ENCODE measurements at regions not wholly inside any gene's neighbourhood (a gene's known extent, or its start where the extent isn't known, plus 50 kb on each side); places are given as distances from the start of the nearest gene placed in this dataset.

GRCh38 chr1:177779166-177779965 is 190.5 kb downstream of the SEC16B start:
- TF ChIP-seq CTCF (conservative IDR thresholded peaks at IDR 0.05; ENCODE audit: low read length) = no peak
- TF ChIP-seq EZH2phosphoT487 (IDR thresholded peaks at IDR 0.05; ENCODE audit: borderline replicate concordance) = no peak
- Histone ChIP-seq H3K79me2 (ENCODE audit: insufficient read depth, low read length) (no peaks in the 10 kb centered on the region), H3K4me2 (ENCODE audit: low read depth, low read length, poor library complexity, severe bottlenecking) (no peak overlapping the region)

GRCh38 chr1:177775924-177776323 is 193.9 kb downstream of the SEC16B start:
- H3K9ac ChIP-seq (ENCODE audit: low read depth, low read length, poor library complexity, severe bottlenecking) = no peak overlapping the region
- H2AFZ ChIP-seq (ENCODE audit: low read length) = no peak overlapping the region
- peaks cover 13% of the 10 kb centered on the region; the same call in 1 of the 2 replicates for H3K9me3 ChIP-seq (ENCODE audit: insufficient read depth, low read depth, low read length)
- TF ChIP-seq CTCF (conservative IDR thresholded peaks at IDR 0.05; ENCODE audit: low read length) (no peak), EZH2phosphoT487 (IDR thresholded peaks at IDR 0.05; ENCODE audit: borderline replicate concordance) (no peak)
- H3K79me2 ChIP-seq (ENCODE audit: insufficient read depth, low read length) = no peaks in the 10 kb centered on the region
- no peak overlapping the region for H3K4me2 ChIP-seq (ENCODE audit: low read depth, low read length, poor library complexity, severe bottlenecking)
- H3K36me3 ChIP-seq (ENCODE audit: insufficient read depth, low read length) = no peaks in the 10 kb centered on the region
- no peaks in the 10 kb centered on the region for H4K20me1 ChIP-seq (ENCODE audit: insufficient read depth, low read length, poor library complexity, severe bottlenecking)
- H3K4me3 ChIP-seq (ENCODE audit: low read length, poor library complexity, severe bottlenecking) = no peak overlapping the region
- no peaks in the 10 kb centered on the region for H3K4me1 ChIP-seq (ENCODE audit: insufficient read depth, low read length, poor library complexity, severe bottlenecking)
- H3F3A ChIP-seq (ENCODE audit: low read depth) = no peaks in the 10 kb centered on the region
- no peaks in the 10 kb centered on the region for H3K9me2 ChIP-seq (replicated peaks; ENCODE audit: low read depth, low read length)
- H3K27me3 ChIP-seq (ENCODE audit: insufficient read depth, low read length, poor library complexity, severe bottlenecking) = no peaks in the 10 kb centered on the region

More at GRCh38 chr1:177779166-177779965, 190.5 kb downstream of the SEC16B start:
- no peaks in the 10 kb centered on the region for H3F3A ChIP-seq (ENCODE audit: low read depth)
- H4K20me1 ChIP-seq (ENCODE audit: insufficient read depth, low read length, poor library complexity, severe bottlenecking) = no peaks in the 10 kb centered on the region
- no peaks in the 10 kb centered on the region for H3K36me3 ChIP-seq (ENCODE audit: insufficient read depth, low read length)
- H3K9me2 ChIP-seq (replicated peaks; ENCODE audit: low read depth, low read length) = no peaks in the 10 kb centered on the region
- H3K9ac ChIP-seq (ENCODE audit: low read depth, low read length, poor library complexity, severe bottlenecking) = no peak overlapping the region
- H3K27me3 ChIP-seq (ENCODE audit: insufficient read depth, low read length, poor library complexity, severe bottlenecking) = no peaks in the 10 kb centered on the region
- H3K4me3 ChIP-seq (ENCODE audit: low read length, poor library complexity, severe bottlenecking) = no peak overlapping the region
- H3K4me1 ChIP-seq (ENCODE audit: insufficient read depth, low read length, poor library complexity, severe bottlenecking) = no peaks in the 10 kb centered on the region
- no peak overlapping the region for H2AFZ ChIP-seq (ENCODE audit: low read length)
- peaks cover 2% of the 10 kb centered on the region; the same call in 1 of the 2 replicates for H3K9me3 ChIP-seq (ENCODE audit: insufficient read depth, low read depth, low read length)

GRCh38 chr1:177772386-177772960 is 197.4 kb downstream of the SEC16B start:
- H2AFZ ChIP-seq (ENCODE audit: low read length) = no peak overlapping the region
- H3K4me3 ChIP-seq (ENCODE audit: low read length, poor library complexity, severe bottlenecking) = no peak overlapping the region
- no peak for TF ChIP-seq EZH2phosphoT487 (IDR thresholded peaks at IDR 0.05; ENCODE audit: borderline replicate concordance)
- no peak for TF ChIP-seq CTCF (conservative IDR thresholded peaks at IDR 0.05; ENCODE audit: low read length)

More at GRCh38 chr1:177772386-177772960, 197.4 kb downstream of the SEC16B start:
- Histone ChIP-seq H3K36me3 (ENCODE audit: insufficient read depth, low read length) (no peaks in the 10 kb centered on the region), H3F3A (ENCODE audit: low read depth) (no peaks in the 10 kb centered on the region), H3K9ac (ENCODE audit: low read depth, low read length, poor library complexity, severe bottlenecking) (no peak overlapping the region), H3K79me2 (ENCODE audit: insufficient read depth, low read length) (no peaks in the 10 kb centered on the region), H3K4me1 (ENCODE audit: insufficient read depth, low read length, poor library complexity, severe bottlenecking) (no peaks in the 10 kb centered on the region), H3K4me2 (ENCODE audit: low read depth, low read length, poor library complexity, severe bottlenecking) (no peak overlapping the region), H3K9me2 (replicated peaks; ENCODE audit: low read depth, low read length) (no peaks in the 10 kb centered on the region), H3K27me3 (ENCODE audit: insufficient read depth, low read length, poor library complexity, severe bottlenecking) (no peaks in the 10 kb centered on the region), H3K9me3 (ENCODE audit: insufficient read depth, low read depth, low read length) (peaks cover 13% of the 10 kb centered on the region; the same call in 1 of the 2 replicates), H4K20me1 (ENCODE audit: insufficient read depth, low read length, poor library complexity, severe bottlenecking) (no peaks in the 10 kb centered on the region)
